GM20431 (cell line): ENCODE measurements at regions not wholly inside any gene's neighbourhood (a gene's known extent, or its start where the extent isn't known, plus 50 kb on each side); places are given as distances from the start of the nearest gene placed in this dataset.
"Not testable (repeated sequence)": the region's sequence is repeated elsewhere in the genome, so short reads cannot be mapped to it uniquely, and the experiment has no call there.

ENCODE experiments used
- in situ Hi-C: fragments of 300-500 bp; cut with MseI, MboI; formaldehyde crosslinking; loops from one replicate; pipeline ENCODE4 v1.15.0; 2020; ENCODE audit warnings: low sequenced_read_pairs; ENCODE audit not compliant: unreplicated experiment

- in situ Hi-C loops = loop anchor here (25.0 kb wide), 1 partner anchor 93 kb away; no protein-coding TSS in a partner anchor
Observed at GRCh38 chr15:30755036-30755687, 129.2 kb downstream of the ARHGAP11B start.

GRCh38 chr15:30760633-30761032, 134.7 kb downstream of the ARHGAP11B start:
- in situ Hi-C loops = loop anchor here (25.0 kb wide), 1 partner anchor 98 kb away; no protein-coding TSS in a partner anchor

- in situ Hi-C loops = loop anchor here (25.0 kb wide), 1 partner anchor 99 kb away; no protein-coding TSS in a partner anchor
Observed at GRCh38 chr15:30761365-30761764, 135.4 kb downstream of the ARHGAP11B start.

- in situ Hi-C loops = loop anchor here (25.0 kb wide), 1 partner anchor 107 kb away; no protein-coding TSS in a partner anchor
Observed at GRCh38 chr15:30769390-30770124, 134.2 kb upstream of the FAN1 start.

GRCh38 chr15:30770759-30771158, 133.0 kb upstream of the FAN1 start:
- in situ Hi-C loops = loop anchor here (25.0 kb wide), 1 partner anchor 108 kb away; no protein-coding TSS in a partner anchor

GRCh38 chr15:30783019-30783418, 120.7 kb upstream of the FAN1 start:
- in situ Hi-C loops = no loop called here

GRCh38 chr15:30788595-30788994, 115.1 kb upstream of the FAN1 start:
- in situ Hi-C loops = no loop called here

- in situ Hi-C loops = no loop called here
Observed at GRCh38 chr15:30791239-30792175, 112.2 kb upstream of the FAN1 start.

- in situ Hi-C loops = not testable (repeated sequence)
Observed at GRCh38 chr15:30792843-30793242, 110.9 kb upstream of the FAN1 start.

- in situ Hi-C loops = no loop called here
Observed at GRCh38 chr15:30794388-30794787, 109.3 kb upstream of the FAN1 start.

- in situ Hi-C loops = not testable (repeated sequence)
Observed at GRCh38 chr15:30799565-30799964, 104.2 kb upstream of the FAN1 start.

GRCh38 chr15:30801140-30801895, 102.4 kb upstream of the FAN1 start:
- in situ Hi-C loops = not testable (repeated sequence)

- in situ Hi-C loops = not testable (repeated sequence)
Observed at GRCh38 chr15:30802001-30802400, 101.7 kb upstream of the FAN1 start.

- in situ Hi-C loops = not testable (repeated sequence)
Observed at GRCh38 chr15:30803703-30804102, 100.0 kb upstream of the FAN1 start.

- in situ Hi-C loops = no loop called here
Observed at GRCh38 chr15:30816430-30816829, 87.3 kb upstream of the FAN1 start.

- in situ Hi-C loops = not testable (repeated sequence)
Observed at GRCh38 chr15:30823068-30823813, 80.5 kb upstream of the FAN1 start.

GRCh38 chr15:30824518-30825195, 79.1 kb upstream of the FAN1 start:
- in situ Hi-C loops = no loop called here

- in situ Hi-C loops = no loop called here
Observed at GRCh38 chr15:30827625-30828303, 76.0 kb upstream of the FAN1 start.
